ENCODE measurements at regions not wholly inside any gene's neighbourhood (a gene's known extent, or its start where the extent isn't known, plus 50 kb on each side); places are given as distances from the start of the nearest gene placed in this dataset.

- TF ChIP-seq CTCF (IDR thresholded peaks at IDR 0.05; ENCODE audit: insufficient read depth, low read length) (no peak), REST (IDR thresholded peaks at IDR 0.05; ENCODE audit: insufficient replicate concordance, low read depth) (no peak), POLR2AphosphoS5 (IDR thresholded peaks at IDR 0.05; ENCODE audit: low read depth) (no peak), SPI1 (IDR thresholded peaks at IDR 0.05; ENCODE audit: borderline replicate concordance, low read depth) (no peak)
Observed at GRCh38 chrX:113157496-113157895, 316.9 kb upstream of the AMOT start.
